WTC11 (cell line): ENCODE measurements at regions not wholly inside any gene's neighbourhood (a gene's known extent, or its start where the extent isn't known, plus 50 kb on each side); places are given as distances from the start of the nearest gene placed in this dataset.

Source experiments
- CBFB ChIP-seq: sonication (generic); formaldehyde crosslinking; IDR thresholded peaks from 2 replicates; pipeline ENCODE4 v1.8.1; 2022; ENCODE audit warnings: mild to moderate bottlenecking, low read depth, missing genetic modification reagents
- ESRRA ChIP-seq: sonication (generic); formaldehyde crosslinking; IDR thresholded peaks from 2 replicates; pipeline ENCODE4 v1.8.1; 2022; ENCODE audit warnings: mild to moderate bottlenecking, missing genetic modification reagents, borderline replicate concordance
- NR2C2 ChIP-seq: sonication (generic); formaldehyde crosslinking; IDR thresholded peaks from 2 replicates; pipeline ENCODE4 v1.8.0; 2022; ENCODE audit warnings: mild to moderate bottlenecking, missing genetic modification reagents
- PRRX2 ChIP-seq: fragments of 250-450 bp; sonication (Bioruptor Pico); IDR thresholded peaks from 2 replicates; pipeline ENCODE4 v1.8.0; 2021; ENCODE audit warnings: mild to moderate bottlenecking
- SOX15 ChIP-seq: fragments of 250-450 bp; sonication (Bioruptor Pico); IDR thresholded peaks from 2 replicates; pipeline ENCODE4 v1.9.0; 2021; ENCODE audit warnings: mild to moderate bottlenecking
- SP1 ChIP-seq: sonication (generic); formaldehyde crosslinking; conservative IDR thresholded peaks from 2 replicates; pipeline ENCODE4 v1.8.1; 2022; ENCODE audit warnings: missing genetic modification reagents
- TF ChIP-seq, protein P1 (sequence below): fragments of 200-600 bp; IDR thresholded peaks from 2 replicates; pipeline ENCODE4 v1.8.0; 2022; ENCODE audit warnings: antibody characterized with exemption
- TF ChIP-seq, protein P2 (sequence below): sonication (generic); formaldehyde crosslinking; IDR thresholded peaks from 2 replicates; pipeline ENCODE4 v1.8.1; 2023; ENCODE audit warnings: mild to moderate bottlenecking, missing genetic modification reagents
- TF ChIP-seq, protein P3 (sequence below): sonication (generic); formaldehyde crosslinking; IDR thresholded peaks from 2 replicates; pipeline ENCODE4 v1.8.1; 2023; ENCODE audit warnings: mild to moderate bottlenecking, missing genetic modification reagents, moderate library complexity
- TF ChIP-seq, protein P4 (sequence below): sonication (generic); formaldehyde crosslinking; IDR thresholded peaks from 2 replicates; pipeline ENCODE4 v1.8.1; 2023; ENCODE audit warnings: mild to moderate bottlenecking, missing genetic modification reagents

DNA sequence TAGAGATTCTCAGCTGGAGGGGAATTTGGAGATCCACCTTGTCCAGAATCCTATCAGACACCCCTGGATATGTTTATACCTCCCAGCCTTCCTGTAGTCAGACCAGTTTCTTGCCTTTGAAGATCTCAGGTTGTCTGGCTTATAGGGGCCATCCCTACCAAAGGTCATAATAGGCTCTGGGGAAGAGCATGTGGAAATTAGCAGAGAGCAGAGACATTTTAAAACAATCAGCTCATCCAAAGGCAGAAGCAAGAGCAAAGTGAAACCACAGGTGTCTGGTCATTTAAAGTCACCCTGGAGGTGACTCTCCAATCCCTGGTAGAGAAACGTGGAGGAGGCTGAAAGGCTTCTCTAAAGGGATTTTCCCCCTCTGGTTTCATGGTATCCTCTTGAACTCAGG is 299.3 kb upstream of the EEF2KMT start:
- TF ChIP-seq NR2C2 (CRISPR knock-in tag), result no peak
- TF ChIP-seq, protein P1, sequence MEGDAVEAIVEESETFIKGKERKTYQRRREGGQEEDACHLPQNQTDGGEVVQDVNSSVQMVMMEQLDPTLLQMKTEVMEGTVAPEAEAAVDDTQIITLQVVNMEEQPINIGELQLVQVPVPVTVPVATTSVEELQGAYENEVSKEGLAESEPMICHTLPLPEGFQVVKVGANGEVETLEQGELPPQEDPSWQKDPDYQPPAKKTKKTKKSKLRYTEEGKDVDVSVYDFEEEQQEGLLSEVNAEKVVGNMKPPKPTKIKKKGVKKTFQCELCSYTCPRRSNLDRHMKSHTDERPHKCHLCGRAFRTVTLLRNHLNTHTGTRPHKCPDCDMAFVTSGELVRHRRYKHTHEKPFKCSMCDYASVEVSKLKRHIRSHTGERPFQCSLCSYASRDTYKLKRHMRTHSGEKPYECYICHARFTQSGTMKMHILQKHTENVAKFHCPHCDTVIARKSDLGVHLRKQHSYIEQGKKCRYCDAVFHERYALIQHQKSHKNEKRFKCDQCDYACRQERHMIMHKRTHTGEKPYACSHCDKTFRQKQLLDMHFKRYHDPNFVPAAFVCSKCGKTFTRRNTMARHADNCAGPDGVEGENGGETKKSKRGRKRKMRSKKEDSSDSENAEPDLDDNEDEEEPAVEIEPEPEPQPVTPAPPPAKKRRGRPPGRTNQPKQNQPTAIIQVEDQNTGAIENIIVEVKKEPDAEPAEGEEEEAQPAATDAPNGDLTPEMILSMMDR, result no peak
- TF ChIP-seq PRRX2 (CRISPR knock-in tag), result no peak
- TF ChIP-seq SP1, result no peak
- TF ChIP-seq, protein P2, sequence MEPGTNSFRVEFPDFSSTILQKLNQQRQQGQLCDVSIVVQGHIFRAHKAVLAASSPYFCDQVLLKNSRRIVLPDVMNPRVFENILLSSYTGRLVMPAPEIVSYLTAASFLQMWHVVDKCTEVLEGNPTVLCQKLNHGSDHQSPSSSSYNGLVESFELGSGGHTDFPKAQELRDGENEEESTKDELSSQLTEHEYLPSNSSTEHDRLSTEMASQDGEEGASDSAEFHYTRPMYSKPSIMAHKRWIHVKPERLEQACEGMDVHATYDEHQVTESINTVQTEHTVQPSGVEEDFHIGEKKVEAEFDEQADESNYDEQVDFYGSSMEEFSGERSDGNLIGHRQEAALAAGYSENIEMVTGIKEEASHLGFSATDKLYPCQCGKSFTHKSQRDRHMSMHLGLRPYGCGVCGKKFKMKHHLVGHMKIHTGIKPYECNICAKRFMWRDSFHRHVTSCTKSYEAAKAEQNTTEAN (CRISPR knock-in tag), result no peak
- TF ChIP-seq, protein P3, sequence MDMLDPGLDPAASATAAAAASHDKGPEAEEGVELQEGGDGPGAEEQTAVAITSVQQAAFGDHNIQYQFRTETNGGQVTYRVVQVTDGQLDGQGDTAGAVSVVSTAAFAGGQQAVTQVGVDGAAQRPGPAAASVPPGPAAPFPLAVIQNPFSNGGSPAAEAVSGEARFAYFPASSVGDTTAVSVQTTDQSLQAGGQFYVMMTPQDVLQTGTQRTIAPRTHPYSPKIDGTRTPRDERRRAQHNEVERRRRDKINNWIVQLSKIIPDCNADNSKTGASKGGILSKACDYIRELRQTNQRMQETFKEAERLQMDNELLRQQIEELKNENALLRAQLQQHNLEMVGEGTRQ (CRISPR knock-in tag), result no peak
- TF ChIP-seq, protein P4, sequence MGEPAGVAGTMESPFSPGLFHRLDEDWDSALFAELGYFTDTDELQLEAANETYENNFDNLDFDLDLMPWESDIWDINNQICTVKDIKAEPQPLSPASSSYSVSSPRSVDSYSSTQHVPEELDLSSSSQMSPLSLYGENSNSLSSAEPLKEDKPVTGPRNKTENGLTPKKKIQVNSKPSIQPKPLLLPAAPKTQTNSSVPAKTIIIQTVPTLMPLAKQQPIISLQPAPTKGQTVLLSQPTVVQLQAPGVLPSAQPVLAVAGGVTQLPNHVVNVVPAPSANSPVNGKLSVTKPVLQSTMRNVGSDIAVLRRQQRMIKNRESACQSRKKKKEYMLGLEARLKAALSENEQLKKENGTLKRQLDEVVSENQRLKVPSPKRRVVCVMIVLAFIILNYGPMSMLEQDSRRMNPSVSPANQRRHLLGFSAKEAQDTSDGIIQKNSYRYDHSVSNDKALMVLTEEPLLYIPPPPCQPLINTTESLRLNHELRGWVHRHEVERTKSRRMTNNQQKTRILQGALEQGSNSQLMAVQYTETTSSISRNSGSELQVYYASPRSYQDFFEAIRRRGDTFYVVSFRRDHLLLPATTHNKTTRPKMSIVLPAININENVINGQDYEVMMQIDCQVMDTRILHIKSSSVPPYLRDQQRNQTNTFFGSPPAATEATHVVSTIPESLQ (CRISPR knock-in tag), result no peak
- TF ChIP-seq SOX15 (CRISPR knock-in tag), result no peak
- no peak for TF ChIP-seq ESRRA (CRISPR knock-in tag)
- TF ChIP-seq CBFB (CRISPR knock-in tag), result no peak
